ENCODE measurements at regions not wholly inside any gene's neighbourhood (a gene's known extent, or its start where the extent isn't known, plus 50 kb on each side); places are given as distances from the start of the nearest gene placed in this dataset.

GRCh38 chr14:94960285-94961001, 190.5 kb upstream of the GSC start:
- DNase-seq (ENCODE audit: low read depth): no peak

- DNase-seq (ENCODE audit: low read depth): no peak
Observed at GRCh38 chr14:94953541-94954260, 183.8 kb upstream of the GSC start.

- no peak for DNase-seq (ENCODE audit: low read depth)
Observed at GRCh38 chr14:94952097-94952496, 182.2 kb upstream of the GSC start.

GRCh38 chr14:94946244-94946643, 176.3 kb upstream of the GSC start:
- no peak for DNase-seq (ENCODE audit: low read depth)

- DNase-seq (ENCODE audit: low read depth): no peak
Observed at GRCh38 chr14:94945615-94946014, 175.7 kb upstream of the GSC start.

GRCh38 chr14:94944636-94945258, 174.8 kb upstream of the GSC start:
- DNase-seq (ENCODE audit: low read depth): no peak

- DNase-seq (ENCODE audit: low read depth): no peak
Observed at GRCh38 chr14:94942601-94943000, 172.7 kb upstream of the GSC start.

- no peak for DNase-seq (ENCODE audit: low read depth)
Observed at GRCh38 chr14:94941311-94941710, 171.4 kb upstream of the GSC start.

- no peak for DNase-seq (ENCODE audit: low read depth)
Observed at GRCh38 chr14:94940263-94940993, 170.5 kb upstream of the GSC start.

GRCh38 chr14:94938016-94938415, 168.1 kb upstream of the GSC start:
- DNase-seq (ENCODE audit: low read depth): no peak

- DNase-seq (ENCODE audit: low read depth): no peak
Observed at GRCh38 chr14:94936901-94937685, 167.2 kb upstream of the GSC start.

GRCh38 chr14:94936401-94936892, 166.5 kb upstream of the GSC start:
- DNase-seq (ENCODE audit: low read depth): peak; percentile 8

- DNase-seq (ENCODE audit: low read depth): no peak
Observed at GRCh38 chr14:94935706-94936300, 165.9 kb upstream of the GSC start.

- DNase-seq (ENCODE audit: low read depth): no peak
Observed at GRCh38 chr14:94934276-94934810, 164.4 kb upstream of the GSC start.

GRCh38 chr14:94933486-94933885, 163.6 kb upstream of the GSC start:
- DNase-seq (ENCODE audit: low read depth): no peak

GRCh38 chr14:94932589-94932988, 162.7 kb upstream of the GSC start:
- DNase-seq (ENCODE audit: low read depth): no peak

- DNase-seq (ENCODE audit: low read depth): no peak
Observed at GRCh38 chr14:94930690-94931089, 160.8 kb upstream of the GSC start.

- DNase-seq (ENCODE audit: low read depth): no peak
Observed at GRCh38 chr14:94929354-94929753, 159.4 kb upstream of the GSC start.

- no peak for DNase-seq (ENCODE audit: low read depth)
Observed at GRCh38 chr14:94926176-94926575, 156.3 kb upstream of the GSC start.

- no peak for DNase-seq (ENCODE audit: low read depth)
Observed at GRCh38 chr14:94925416-94926173, 155.7 kb upstream of the GSC start.

All from M059J (cell line).